ENCODE measurements at regions not wholly inside any gene's neighbourhood (a gene's known extent, or its start where the extent isn't known, plus 50 kb on each side); places are given as distances from the start of the nearest gene placed in this dataset.

GRCh38 chr22:47260551-47260950 lies 498.1 kb downstream of the TBC1D22A start:
- H3K27ac ChIP-seq (ENCODE audit: low read depth, low read length): no peak overlapping the region
- 64 to 86% (median 66%) methylated on average over 5 of the region's 5 CpGs for WGBS, 3 donors

DNA sequence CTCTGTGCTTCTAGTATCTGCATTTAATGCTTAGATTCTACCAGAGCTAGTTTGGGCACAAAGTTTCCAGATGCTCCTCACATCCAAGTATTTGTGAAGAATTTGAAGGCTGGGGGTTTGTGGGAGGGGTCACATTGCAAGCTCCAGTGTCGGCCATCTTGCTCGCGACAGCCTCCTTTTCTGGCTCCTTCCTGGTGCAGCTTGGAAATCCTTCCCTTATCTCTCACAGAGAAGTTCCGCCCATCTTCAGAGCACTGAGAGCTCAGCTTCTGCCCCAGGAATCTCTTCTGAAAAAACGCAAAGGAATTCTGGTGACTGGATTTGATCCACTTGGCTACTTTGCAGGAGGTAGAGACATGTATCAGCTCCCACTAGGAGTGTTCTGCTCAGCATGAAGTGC lies 497.5 kb downstream of the TBC1D22A start:
- no peak overlapping the region for H3K27ac ChIP-seq (ENCODE audit: low read depth, low read length)
- WGBS, 3 donors: 83 to 89% (median 88%) methylated on average over 5 of the region's 5 CpGs

DNA sequence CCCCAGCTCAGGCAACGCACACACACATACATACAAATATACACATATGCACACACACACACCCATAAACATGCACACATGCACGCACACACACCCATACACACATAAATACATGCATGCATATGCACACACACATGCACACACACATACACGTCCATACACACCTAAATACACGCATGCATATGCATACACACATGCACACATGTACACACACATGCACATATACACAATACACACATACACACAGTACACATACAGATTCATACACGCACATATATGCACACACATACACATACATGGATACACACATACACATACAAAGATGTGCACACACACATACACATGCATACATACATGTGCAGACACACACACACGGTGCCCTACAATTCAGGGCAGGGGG lies 496.6 kb downstream of the TBC1D22A start:
- no peak overlapping the region for H3K27ac ChIP-seq (ENCODE audit: low read depth, low read length)
- WGBS, 3 donors: 63 to 87% (median 81%) methylated on average over 6 of the region's 6 CpGs

DNA sequence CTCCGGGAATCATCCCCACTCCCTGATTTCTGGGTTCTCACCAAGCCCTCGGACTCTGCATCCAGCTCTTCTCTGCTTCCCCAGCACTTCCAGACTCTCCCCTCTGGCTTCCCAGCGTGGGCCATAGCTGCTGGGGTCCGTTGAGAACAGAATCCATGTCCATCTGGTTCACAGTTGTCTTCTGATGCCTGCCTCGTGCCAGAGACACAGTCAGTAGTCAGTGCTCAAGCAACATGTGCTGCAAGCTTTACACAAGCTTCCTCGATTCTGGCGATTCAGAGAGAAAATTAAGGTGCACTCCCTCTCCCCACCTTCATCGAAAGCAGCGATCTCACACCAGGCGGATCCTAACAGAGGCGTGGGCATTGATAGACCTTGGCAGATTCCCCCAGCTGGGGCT lies 495.5 kb downstream of the TBC1D22A start:
- H3K27ac ChIP-seq (ENCODE audit: low read depth, low read length): no peak overlapping the region
- WGBS, 3 donors: 67 to 82% (median 79%) methylated on average over 11 of the region's 11 CpGs

- no peak overlapping the region for H3K27ac ChIP-seq (ENCODE audit: low read depth, low read length)
- 62 to 76% (median 73%) methylated on average over 5 of the region's 5 CpGs for WGBS, 3 donors
These were observed 495.1 kb downstream of the TBC1D22A start for GRCh38 chr22:47257566-47257965.

DNA sequence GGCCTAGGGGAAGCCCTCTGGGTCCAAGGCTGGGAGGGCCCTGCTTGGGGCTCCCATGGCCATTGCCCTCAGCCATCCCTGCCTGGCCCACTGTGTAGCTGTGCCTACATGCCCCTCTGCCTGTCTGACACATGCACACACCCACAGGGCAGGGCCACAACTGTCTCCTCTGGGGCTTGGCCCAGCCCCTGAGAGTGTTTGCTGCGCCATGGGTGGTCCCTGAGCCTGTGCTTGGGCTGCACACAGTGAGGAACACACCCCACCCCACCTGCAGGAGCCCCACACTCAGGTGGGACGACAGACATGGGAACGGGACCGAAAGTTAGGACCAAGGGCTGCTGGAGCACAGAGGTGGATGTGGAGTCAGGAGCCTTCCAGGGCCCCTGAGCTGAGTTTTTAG lies 489.5 kb downstream of the TBC1D22A start:
- 67 to 86% (median 78%) methylated on average over 4 of the region's 4 CpGs for WGBS, 3 donors
- no peak overlapping the region for H3K27ac ChIP-seq (ENCODE audit: low read depth, low read length)

DNA sequence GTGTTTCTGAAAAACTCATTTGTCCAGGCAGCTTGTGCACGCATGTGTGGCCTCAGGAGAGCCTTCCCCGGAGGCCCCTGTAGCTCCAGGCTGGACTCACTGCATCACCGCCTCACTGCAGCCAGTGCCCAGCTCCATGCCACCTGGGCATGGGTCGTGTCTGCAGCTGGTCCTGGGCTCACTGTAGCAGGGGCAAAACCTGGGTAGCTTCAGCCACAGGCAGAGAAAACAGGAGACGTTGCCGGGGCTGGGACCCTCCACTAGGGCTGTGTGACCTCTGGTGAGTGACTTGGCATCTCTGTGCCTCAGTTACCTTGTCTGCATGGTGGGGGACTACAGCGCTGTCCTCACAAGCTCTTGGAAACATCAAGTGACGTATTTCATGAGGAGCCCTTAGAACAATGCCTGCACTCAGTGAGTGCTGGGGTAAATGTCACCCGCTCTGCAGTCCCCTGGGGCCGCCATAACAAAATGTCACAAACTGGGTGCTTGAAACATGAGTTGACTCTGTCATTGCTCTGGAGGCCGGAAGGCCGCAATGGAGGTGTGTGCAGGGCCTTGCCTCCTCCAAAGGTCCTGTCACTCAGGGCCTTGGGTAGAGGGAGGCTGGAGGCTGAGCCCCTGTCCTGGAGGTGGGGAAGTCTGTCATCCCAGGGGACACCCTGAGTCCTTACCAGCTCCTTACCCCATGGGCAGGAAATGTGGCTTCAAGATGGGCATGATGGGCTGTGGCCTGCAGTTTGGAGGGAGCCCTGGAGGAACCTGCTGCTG lies 488.7 kb downstream of the TBC1D22A start:
- H3K27ac ChIP-seq (ENCODE audit: low read depth, low read length): no peak overlapping the region
- WGBS, 3 donors: 79 to 88% (median 87%) methylated on average over 12 of the region's 12 CpGs

GRCh38 chr22:47249370-47249928 lies 487.0 kb downstream of the TBC1D22A start:
- WGBS, 3 donors: 54 to 62% (median 56%) methylated on average over 8 of the region's 8 CpGs
- H3K27ac ChIP-seq (ENCODE audit: low read depth, low read length): no peak overlapping the region

GRCh38 chr22:47248925-47249324 lies 486.5 kb downstream of the TBC1D22A start:
- 74 to 84% (median 83%) methylated on average over 4 of the region's 4 CpGs for WGBS, 3 donors
- no peak overlapping the region for H3K27ac ChIP-seq (ENCODE audit: low read depth, low read length)

- H3K27ac ChIP-seq (ENCODE audit: low read depth, low read length): no peak overlapping the region
- 65 to 76% (median 68%) methylated on average over 12 of the region's 12 CpGs for WGBS, 3 donors
These were observed 485.3 kb downstream of the TBC1D22A start for GRCh38 chr22:47247579-47248240.

GRCh38 chr22:47245786-47246185 lies 483.3 kb downstream of the TBC1D22A start:
- WGBS, 3 donors: 82 to 89% (median 87%) methylated on average over 7 of the region's 7 CpGs
- H3K27ac ChIP-seq (ENCODE audit: low read depth, low read length): no peak overlapping the region

DNA sequence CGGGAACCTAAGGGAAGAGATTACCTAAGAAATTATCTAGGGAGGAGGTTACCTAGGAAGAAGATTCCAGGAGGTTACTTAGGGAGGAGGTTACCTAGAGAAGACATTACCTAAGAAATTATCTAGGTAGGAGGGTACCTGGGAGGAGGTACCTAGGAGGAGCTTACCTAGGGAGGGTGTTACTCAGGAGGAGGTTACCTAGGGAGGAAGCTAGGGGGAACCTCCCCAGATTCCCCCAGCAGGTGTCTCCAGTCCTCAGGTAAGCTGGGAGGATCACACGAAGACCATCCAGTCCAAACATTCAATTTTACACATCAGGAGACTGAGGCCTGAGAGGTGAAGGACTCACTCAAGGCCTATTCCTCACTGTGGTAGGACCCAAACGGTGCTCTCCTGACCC lies 482.8 kb downstream of the TBC1D22A start:
- WGBS, 3 donors: 68 to 76% (median 71%) methylated on average over 3 of the region's 3 CpGs
- H3K27ac ChIP-seq (ENCODE audit: low read depth, low read length): no peak overlapping the region

DNA sequence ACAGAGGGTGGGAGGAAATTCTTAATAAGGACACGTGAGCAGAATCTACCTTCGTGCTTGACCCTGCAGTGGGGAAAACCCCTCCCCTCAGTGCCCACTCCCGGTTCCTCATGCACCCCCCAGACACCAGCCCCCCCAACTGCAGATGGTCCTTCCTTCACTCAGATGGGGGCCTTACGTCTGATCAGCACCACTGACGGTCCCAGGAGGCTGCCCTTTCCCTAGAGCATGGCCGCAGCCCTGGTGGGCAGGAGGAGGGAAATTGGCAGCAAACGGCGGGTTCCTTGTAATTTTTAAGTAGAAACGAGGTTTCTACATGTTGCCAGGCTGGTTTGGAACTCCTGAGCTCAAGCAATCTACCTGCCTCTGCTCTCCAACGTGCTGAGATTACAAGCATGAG lies 477.7 kb downstream of the TBC1D22A start:
- WGBS, 3 donors: 53 to 71% (median 60%) methylated on average over 10 of the region's 10 CpGs
- H3K27ac ChIP-seq (ENCODE audit: low read depth, low read length): no peak overlapping the region

DNA sequence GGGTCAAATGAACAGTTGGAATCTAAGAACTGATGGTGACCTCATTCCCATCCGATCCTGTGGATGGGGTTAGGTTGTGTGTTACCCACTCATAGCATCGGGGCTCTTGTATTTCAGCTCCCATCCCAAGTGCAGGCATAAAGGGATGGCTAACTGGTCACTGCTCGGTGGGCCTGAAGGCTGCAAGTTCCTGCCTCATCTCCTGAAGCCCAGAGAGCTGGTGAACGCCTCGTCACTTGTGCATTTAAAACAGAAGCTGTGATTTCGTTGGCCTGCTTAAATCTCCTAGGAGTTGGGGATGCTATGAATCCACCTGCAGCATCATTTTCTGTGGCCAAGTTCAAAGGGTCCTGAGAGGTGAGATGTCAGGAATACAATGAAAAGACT lies 477.0 kb downstream of the TBC1D22A start:
- WGBS, 3 donors: 69 to 76% (median 71%) methylated on average over 6 of the region's 6 CpGs
- no peak overlapping the region for H3K27ac ChIP-seq (ENCODE audit: low read depth, low read length)

- H3K27ac ChIP-seq (ENCODE audit: low read depth, low read length): no peak overlapping the region
- WGBS, 3 donors: 61 to 70% (median 65%) methylated on average over 10 of the region's 10 CpGs
These were observed 476.4 kb downstream of the TBC1D22A start for GRCh38 chr22:47238690-47239473.

DNA sequence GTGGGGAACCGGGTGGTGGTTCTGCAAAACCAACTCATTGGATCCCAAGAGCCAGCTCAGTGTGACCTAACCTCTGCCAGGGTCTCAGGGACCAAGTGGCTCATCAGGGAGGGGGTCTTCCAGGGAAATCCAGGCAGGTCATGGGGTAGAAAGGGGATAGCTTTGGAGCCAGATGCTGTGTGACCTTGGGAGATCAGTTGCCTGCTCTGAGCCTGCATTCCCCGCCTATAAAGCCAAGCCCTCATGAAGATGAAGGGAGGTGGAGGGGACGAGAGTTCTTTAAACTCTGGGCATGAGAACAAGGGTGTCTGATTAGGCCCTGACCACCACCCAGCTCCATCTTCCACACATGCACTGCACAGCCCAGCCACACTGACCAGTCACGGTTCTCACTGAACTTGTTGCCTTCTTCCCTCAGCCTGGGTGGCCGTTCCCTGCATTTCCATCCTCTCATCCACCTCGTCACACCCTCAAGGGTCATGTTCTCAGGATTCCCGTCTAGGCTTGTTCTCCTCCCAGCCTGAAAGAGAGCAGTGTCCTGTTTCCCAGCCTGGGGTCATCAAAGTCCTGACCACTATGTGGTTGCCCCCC lies 475.5 kb downstream of the TBC1D22A start:
- H3K27ac ChIP-seq (ENCODE audit: low read depth, low read length): no peak overlapping the region
- 76 to 79% (median 77%) methylated on average over 7 of the region's 7 CpGs for WGBS, 3 donors

- WGBS, 3 donors: 68 to 94% (median 88%) methylated on average over 1 of the region's 1 CpG
- no peak overlapping the region for H3K27ac ChIP-seq (ENCODE audit: low read depth, low read length)
These were observed 474.3 kb downstream of the TBC1D22A start for GRCh38 chr22:47236718-47237117.

- 65 to 75% (median 74%) methylated on average over 2 of the region's 2 CpGs for WGBS, 3 donors
- H3K27ac ChIP-seq (ENCODE audit: low read depth, low read length): no peak overlapping the region
These were observed 473.7 kb downstream of the TBC1D22A start for GRCh38 chr22:47236161-47236560.
